Tongue (tissue), 1 donor: ENCODE measurements at regions not wholly inside any gene's neighbourhood (a gene's known extent, or its start where the extent isn't known, plus 50 kb on each side); places are given as distances from the start of the nearest gene placed in this dataset.

Experiments
- DNase-seq: peaks from one replicate; pipeline ENCODE4 v3.0.0-alpha.2; 2015

DNA sequence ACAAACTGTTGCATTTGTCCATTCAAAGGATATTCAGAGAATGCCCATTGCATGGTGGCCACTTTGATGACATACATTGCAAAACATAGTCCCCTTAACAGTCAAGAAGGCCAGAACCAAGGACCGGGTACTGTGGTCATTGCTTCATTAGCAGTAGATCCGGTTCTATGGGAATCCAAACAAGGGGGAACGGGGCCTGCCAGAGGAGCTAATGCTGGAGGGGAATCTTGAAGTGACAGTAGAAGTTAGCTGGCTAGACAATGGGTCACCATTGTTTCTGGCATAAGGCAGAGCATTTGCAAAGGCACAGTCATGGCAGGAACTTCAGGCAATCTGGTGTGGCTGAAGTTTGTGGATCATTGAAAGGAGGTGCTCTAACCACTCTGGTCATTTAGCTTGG, 279.7 kb downstream of the SS18 start:
- no peak for DNase-seq

DNA sequence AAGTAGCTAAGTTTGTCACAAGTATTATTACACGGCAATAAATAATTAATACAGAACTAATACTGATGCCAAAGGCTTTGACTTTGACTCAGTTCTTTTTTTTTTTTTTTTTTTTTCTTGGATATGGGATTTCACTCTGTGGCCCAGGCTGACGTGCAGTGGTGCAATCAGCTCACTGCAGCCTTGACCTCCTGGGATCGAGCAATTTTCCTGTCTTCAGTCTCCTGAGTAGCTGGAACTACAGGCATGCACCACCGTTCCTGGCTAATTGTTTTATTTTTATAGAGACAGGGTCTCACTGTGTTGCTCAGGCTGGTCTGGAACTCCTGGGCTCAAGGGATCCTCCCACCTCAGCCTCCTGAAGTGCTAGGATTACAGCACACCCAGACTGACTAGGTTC, 284.5 kb downstream of the SS18 start:
- DNase-seq: no peak

DNA sequence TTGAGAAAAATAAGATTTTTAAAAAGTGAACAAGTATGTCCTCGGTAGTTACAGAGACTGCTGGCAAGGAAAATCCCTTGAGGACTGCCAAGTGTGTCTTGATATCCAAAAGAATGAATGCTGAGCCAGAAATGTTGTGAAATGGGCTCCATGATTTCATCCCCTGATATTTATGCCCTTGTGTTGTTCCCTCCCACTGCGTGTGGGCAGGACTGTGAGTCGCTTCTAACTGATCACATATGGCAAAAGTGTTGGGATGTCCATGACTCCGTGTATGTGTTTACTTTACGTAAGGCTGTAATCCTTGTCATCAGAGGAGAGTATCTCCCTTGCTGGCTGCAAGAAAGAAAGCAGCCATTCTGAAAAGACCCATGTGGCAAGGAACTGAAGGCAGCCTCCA, 285.1 kb downstream of the SS18 start:
- DNase-seq: no peak

DNA sequence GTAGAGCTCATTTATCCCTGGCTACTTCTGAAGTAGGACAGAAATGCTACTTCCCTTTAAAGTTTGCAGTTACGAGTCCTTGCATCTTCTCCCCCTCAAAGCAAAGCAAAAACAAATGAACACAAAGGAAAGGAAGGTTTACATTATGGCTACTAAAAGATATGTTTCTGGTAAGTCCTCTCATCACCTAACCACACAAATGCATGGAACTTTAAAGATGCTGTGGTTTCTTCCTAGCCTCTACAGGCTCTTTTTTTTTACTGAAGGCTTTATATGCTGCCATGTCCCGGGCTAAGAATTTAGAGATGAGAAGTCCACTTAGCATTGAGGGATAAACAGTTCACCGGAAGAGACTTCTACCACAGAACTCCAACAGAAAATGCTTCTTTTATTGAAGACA, 291.2 kb downstream of the SS18 start:
- DNase-seq: no peak

DNA sequence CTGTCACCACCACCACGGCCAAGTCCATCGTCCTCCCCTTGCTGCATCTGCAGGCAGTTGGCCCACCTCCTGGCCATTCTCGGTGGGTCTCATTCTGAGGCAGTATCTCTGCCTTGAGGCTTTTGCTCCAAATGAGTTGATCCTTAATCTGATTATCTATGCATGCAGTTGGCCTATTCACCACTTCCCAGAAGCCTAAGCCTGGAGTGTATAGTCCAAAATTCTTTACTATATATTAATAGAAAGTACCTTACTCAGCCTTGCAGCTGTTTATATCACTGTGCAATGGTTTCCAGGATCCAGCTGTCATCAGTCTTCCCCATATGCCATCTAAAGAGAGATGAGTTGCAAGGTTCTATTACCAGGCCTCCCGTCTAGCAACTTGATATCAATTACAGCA, 292.4 kb downstream of the SS18 start:
- peak; percentile 86 for DNase-seq

DNA sequence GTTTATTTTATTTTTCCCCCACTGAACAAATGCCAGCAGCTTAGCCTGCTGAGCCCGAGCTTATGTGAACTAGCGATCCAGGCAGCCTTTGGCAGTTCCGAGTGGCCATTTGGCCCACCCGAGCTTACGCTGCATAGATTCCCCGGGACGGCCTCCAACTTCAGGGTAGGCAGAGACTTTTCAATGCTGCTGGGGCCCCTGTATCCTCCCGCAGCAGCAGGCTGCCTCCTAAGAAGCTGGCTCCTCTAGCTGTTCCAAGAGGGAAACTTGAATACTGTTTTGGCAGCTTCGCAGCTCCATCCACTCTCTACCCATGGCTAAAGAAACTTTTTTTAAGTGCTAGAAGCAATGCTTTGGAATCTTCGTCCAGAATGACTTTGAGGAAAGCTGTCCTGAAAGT, 295.2 kb downstream of the SS18 start:
- peak; percentile 85 for DNase-seq

DNA sequence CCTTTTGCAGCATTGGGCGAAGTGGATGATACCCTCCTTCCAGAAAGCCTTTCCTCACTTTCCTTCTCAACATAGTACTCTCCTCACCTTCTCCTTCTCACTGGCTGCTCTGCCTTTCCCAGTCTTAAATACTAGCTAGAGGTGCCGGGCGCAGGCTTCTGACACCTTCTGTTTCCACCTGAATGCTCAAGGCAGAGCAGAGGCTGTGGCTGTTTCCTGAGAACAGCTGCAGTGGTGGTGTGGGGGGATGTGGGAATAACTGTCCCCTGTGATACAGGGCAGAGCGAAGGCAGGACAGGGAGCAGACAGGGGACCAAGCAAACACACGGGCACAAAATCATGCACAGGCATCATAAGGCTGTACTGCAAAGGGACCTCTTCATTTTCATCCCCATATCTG, 303.1 kb downstream of the SS18 start:
- no peak for DNase-seq

DNA sequence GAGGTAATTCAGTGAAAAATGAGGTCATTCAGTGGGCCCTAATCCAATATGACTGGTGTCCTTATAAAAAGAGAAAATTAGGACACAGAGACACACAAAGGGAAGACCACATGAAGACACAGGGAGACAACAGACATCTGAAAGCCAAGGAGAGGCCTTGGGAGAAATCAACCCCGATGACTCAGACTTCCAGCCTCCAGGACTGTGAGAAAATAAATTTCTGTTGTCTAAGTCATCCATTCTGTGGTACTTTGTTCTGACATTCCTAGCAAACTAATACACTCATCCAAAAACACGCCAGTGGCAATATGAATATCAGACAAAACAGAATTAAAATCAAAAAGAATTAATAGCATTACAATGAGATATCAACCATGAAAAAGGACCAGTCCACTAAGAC, 303.7 kb downstream of the SS18 start:
- no peak for DNase-seq

DNA sequence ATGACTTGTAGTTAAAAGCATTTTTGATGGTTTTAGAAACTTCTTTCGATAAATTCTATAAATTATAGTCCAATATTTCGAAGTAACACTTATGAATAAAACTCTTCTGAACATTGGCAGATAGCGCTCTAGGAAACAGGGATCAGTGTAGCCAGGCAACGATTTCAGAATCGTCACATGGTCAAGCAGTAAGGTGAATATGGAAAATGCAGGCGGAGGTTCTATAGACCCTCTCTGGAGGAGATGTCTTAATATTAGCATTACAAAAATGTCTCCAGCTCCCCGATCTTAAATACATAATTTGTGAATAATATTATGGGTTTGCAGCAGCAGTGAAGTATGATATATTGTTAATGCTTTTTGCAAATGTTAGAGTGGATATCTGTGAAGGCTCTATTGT, 310.3 kb downstream of the SS18 start:
- DNase-seq: no peak

DNA sequence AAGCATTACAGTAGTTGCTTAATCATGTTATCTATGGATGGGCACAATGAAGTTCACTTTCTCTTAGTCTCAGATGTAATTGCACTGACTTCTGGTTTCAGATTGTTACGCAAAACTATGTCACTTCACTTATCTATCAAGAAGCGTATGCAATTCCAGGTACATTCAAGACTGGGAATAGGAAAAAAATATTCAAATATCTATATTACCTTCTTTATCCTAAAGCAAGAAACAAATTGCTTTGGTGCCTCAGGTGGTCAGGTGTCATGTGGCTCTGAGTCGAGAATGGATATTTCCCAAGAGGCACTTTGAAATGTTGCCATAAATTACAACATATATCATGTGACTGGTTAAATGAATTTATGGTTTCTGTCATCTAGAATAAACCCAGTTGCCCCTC, 318.6 kb downstream of the SS18 start:
- DNase-seq: no peak

DNA sequence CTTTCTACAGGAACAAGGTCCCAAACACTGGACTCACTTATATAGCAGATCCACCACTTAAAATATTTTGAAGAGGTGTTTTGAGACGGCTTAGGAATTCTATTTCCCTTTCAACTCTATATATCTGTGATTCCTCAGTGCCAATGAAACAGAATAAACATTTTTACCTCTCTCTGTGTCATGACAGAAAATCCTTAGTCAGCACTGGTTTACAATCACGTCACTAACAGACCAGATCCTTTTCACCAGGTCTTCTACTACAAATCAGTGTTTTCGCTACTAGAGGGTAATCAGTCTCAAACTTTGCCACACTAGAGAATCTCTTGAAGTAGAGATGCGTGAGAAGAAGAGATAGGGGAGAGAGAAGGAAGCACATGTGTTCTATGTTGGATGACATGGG, 325.6 kb downstream of the SS18 start:
- no peak for DNase-seq

DNA sequence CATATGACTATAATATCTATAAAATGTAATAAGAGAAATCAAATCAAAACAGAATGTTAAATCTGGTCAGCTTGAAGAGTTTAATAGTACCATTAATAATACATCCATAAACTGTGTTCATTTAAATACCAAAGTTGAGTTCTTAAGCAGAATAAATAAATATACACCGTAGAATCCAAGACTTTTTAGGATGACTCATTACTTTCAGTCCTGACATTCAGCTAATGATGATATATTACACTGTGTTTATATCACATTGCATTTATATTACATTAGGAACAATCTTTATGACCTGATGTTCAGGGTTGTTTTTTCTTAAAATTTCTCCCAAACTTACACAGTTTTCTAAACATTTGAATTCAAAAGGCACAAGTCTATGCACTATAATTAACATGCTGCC, 331.3 kb downstream of the SS18 start:
- no peak for DNase-seq

DNA sequence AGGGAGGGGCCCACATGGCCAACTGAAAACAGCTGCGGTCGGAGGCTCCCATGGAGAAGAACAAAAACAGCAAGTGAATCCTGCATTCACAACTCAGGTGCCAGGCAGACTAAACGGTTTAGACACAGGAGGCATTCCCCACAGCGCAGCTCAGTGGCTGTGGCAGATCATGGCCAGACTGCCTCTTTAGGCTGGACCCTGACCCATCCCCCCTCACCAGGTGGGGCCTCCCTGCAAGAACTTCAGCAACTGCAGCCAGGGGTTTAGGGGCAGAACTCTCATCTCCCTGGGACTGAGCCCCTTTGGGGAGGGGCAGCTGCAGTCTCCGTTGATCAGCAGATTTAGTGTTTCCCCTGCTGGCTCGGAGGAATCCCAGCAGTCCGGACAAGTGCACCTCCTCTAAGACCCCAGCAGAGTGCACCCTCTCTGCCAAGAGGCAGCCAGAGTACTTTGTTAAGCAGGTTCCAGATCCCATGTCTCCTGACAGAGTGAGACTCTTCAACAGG, 346.7 kb downstream of the SS18 start:
- peak; percentile 51 for DNase-seq

DNA sequence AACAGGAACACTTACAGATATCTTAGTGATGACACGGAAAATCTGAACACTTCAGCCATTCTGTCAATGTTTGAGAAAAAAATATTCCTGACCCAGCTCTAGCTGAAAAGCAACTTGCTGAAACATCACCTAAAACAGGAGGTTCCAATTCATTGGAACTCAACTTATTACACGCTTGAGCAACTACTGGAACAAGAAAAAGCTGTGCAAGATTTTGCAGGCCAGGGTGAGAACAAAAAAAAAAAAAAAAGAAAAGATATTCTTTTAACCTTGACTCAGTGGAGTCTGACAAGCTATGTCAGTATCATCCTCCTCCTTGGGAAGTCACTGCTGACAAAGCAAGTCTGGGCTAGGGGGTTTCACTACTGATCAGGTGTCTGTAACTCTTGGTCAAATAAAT, 351.0 kb downstream of the SS18 start:
- no peak for DNase-seq

DNA sequence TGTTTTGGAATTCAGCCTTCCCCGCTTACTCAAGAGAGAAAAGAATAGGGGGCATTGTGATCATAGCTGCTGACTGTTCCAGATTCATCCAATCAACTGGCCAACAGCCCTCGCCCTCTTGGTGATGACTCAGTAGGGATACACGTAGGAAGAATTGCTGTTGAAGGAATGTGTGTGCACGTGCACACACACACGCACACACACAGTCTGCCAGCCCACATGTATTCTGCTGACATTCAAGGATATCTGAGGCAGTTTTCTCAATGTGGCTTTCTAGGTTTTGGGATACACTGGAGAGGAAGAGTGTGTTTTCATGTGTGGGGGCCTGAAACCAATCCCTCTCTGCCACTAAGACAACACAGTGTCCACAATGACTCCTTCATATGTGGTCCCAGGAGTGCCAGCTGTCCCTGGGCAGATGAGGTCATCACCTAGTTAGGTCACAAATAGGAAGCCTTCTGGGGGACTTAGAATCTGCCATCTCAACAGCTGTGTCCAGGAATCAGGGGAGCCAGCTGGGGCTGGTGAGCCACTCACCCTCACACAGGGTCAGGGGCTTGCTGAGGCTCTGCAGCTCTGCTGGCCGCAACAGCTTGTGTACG, 352.6 kb downstream of the SS18 start:
- DNase-seq: peak; percentile 93

DNA sequence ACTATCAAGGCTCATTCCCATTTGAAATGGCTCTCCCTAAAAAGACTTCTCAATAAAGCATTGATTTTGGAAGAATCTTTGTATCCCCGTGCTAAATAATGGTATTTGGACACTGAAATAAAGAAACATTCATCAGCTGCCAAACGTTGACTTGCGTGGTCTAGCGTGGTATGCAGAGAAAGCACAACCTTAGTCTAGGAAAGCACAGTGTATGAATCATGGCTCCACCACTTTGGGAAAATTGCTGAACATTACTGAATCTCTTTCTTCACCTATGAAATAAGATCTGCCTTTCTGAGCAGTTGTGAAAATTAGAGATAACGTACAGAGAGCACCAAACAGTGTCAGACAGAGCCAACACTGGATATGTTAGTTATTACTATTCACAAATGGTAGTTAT, 353.9 kb downstream of the SS18 start:
- no peak for DNase-seq

DNA sequence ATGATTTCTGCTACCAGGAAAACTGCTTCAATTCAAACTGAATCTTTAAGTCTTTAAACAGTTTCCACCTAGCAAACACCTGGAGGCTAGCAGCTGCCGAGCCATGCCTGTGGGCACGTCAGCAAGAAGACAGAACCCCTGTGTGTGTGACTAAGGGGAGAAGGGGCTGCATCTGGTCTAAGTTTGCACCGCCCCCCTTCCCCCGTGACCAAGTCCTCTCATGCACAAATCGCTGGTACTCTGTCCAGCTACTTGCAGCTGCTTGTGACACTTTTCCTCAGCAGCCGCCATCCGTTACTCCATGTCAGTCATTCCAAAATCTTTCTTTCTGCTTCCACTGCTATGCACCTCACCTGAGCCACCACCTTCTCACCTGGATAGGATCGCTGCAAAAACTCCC, 355.0 kb downstream of the SS18 start:
- DNase-seq: peak; percentile 87

DNA sequence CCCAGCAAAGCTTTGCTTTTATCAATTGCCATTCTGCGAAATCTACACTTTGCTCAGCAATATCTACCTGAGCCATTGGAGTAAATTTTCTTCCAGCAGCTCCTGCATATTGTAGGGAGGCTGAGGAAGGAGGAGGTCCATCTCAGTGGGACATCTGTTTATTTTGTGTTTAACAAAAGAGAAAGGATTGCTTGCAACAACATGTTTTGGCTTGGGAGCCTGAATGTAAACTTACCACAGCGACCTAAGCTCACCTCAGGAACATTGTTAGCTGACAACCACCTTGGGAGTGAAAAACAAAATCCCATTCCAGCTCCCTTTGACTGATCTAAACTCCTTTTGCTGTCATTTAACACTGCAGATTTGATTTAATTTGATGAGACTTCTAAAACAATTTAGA, 356.1 kb downstream of the SS18 start:
- no peak for DNase-seq

DNA sequence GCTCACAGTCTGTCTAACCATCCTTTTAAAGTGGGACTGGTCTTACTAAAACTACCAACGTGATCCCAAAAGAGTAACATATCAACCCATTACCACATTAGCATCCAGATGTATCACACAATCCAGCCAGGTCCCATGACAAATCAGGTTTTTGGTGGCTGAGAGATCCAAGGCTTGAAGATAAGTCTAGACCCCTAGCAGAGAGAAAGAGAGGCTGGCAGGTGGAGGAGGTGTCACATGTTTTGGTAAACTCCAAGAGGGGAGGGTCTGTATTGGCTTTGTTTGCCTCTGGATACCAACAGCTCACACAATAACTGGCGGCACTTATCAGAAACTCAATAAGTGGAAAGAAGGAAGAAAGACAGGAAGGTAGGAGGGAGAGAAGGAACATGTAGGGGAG, 357.6 kb downstream of the SS18 start:
- DNase-seq: no peak

DNA sequence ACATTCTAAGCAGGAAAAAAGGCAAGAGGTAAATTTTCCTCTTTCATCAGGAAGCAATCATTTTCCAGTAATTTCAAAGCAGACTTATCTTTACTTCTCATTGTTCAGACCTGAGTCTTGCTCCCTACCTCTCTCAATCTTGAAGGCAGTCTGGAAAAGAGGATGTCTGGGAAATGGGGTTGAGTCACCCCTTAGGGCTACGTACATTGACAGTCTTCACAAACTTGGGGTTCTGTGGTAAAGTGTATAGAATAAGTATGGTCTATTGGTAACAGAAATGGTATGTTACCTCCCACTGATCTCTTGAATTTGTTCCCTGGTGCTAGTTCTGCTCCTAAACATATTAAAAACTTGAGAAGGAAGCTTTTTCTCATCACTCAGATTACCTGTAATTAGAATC, 361.3 kb downstream of the SS18 start:
- no peak for DNase-seq

DNA sequence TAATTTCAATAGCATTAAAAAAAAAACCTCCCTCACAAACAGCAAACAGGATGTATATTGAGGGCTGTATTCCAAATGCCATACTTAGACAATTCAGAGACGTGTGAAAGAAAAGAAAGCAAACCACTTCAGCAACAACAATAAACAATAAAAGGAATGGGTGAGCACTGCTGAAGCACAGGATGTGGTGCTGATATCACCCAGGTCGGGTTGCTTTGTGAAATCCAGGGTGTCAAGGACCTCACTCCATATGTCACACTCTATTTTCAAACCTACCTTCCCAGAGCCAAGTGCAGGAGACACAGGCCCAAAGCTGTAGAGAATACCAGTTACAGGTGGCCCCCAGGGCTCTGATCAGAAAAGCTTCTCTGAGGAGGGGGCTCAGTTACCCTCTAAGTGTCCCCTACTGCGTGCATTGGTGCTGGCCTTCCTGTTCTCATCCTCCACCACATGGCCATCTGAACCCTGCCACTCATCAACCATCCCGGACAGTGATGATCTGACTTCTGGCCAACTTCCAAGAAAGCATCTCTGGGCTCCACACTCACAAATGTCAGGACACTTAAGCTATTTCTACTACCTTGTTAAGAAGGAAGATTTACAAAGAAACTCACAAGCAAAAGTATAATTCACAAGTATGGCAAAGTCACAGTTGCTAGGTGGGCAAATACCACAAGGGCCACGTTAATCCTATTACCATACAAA, 363.0 kb downstream of the SS18 start:
- DNase-seq: peak; percentile 63

DNA sequence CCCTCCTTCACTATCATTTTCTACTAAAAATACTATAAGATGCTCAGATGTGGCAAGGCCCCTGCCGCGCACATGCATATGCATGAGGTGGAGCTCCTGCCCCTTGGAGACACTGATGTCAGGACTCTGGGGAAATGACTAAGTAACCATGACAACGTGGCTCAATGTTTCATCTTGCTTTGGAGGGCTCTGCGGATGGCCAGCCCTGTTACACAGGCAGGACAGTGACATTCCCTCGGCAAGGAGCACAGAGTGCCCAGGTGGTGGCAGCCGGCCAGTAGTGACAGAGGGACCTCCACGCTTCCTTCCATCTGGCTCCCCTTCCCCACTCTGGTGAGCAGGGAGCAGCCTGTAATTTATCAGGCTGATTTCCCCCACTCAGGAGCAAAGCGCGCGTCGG, 364.1 kb downstream of the SS18 start:
- peak; percentile 37 for DNase-seq

DNA sequence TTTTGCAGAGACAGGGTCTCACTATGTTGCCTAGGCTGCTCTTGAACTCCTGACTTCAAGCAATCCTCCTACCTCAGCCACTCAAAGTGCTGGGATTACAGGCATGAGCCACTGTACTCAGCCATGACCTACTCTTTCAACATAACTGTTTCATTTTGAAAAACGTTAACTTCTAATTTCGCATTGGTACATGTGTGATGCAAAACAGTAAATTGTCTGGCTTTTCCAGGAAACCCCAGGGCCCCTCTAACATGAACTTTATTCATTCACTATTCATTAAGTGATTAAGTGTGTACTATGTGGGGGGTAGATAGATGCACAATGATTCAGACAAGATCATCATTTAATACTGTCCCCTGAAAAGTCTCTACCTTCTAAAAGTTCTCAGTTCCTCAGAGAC, 364.9 kb downstream of the SS18 start:
- DNase-seq: no peak

DNA sequence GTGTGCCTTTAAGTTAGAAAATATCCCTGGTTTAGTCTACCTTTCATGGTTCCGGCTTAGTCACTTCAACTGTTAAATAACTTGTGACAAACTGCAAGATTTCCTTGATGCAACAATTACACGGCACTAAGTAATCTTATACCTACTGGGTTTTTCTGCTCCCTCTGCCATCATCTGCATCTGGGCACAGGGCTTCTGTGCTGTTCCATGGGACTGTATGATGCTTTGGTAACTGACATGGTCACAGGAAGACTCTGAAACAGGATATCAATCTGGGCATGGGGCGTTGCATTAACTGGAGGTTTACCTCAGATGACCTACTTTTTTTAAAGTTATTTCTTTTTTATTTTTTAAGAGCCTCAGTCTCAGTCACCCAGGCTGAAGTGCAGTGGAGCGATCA, 365.4 kb downstream of the SS18 start:
- no peak for DNase-seq

DNA sequence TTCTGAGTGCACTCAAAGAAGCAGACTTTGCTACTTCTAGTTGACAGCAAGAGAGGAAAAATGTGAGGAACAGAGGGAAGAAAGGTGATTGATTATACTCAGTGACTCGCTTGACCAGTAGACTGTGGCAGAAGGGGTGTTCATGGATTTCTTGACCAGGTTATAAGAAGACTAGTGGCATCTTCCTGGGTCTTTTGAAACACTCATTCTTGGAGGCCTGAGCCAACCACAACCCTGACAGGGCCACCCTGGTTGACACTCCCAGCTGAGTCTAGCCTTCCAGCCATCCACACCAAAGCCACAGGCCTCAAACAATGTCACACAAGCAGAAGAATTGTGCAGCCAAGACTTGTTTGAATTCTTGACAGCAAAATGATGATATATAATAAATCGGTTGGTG, 366.3 kb downstream of the SS18 start:
- DNase-seq: no peak
